ENCODE measurements at regions not wholly inside any gene's neighbourhood (a gene's known extent, or its start where the extent isn't known, plus 50 kb on each side); places are given as distances from the start of the nearest gene placed in this dataset.

- TF ChIP-seq, protein P1, sequence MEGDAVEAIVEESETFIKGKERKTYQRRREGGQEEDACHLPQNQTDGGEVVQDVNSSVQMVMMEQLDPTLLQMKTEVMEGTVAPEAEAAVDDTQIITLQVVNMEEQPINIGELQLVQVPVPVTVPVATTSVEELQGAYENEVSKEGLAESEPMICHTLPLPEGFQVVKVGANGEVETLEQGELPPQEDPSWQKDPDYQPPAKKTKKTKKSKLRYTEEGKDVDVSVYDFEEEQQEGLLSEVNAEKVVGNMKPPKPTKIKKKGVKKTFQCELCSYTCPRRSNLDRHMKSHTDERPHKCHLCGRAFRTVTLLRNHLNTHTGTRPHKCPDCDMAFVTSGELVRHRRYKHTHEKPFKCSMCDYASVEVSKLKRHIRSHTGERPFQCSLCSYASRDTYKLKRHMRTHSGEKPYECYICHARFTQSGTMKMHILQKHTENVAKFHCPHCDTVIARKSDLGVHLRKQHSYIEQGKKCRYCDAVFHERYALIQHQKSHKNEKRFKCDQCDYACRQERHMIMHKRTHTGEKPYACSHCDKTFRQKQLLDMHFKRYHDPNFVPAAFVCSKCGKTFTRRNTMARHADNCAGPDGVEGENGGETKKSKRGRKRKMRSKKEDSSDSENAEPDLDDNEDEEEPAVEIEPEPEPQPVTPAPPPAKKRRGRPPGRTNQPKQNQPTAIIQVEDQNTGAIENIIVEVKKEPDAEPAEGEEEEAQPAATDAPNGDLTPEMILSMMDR (IDR thresholded peaks at IDR 0.05; ENCODE audit: low read depth, low read length, missing input control), result no peak
- TF ChIP-seq SP1 (IDR thresholded peaks at IDR 0.05) (no peak), MAX (IDR thresholded peaks at IDR 0.05) (no peak), RAD21 (IDR thresholded peaks at IDR 0.05) (no peak), REST (IDR thresholded peaks at IDR 0.05) (no peak)
- TF ChIP-seq, protein P2, sequence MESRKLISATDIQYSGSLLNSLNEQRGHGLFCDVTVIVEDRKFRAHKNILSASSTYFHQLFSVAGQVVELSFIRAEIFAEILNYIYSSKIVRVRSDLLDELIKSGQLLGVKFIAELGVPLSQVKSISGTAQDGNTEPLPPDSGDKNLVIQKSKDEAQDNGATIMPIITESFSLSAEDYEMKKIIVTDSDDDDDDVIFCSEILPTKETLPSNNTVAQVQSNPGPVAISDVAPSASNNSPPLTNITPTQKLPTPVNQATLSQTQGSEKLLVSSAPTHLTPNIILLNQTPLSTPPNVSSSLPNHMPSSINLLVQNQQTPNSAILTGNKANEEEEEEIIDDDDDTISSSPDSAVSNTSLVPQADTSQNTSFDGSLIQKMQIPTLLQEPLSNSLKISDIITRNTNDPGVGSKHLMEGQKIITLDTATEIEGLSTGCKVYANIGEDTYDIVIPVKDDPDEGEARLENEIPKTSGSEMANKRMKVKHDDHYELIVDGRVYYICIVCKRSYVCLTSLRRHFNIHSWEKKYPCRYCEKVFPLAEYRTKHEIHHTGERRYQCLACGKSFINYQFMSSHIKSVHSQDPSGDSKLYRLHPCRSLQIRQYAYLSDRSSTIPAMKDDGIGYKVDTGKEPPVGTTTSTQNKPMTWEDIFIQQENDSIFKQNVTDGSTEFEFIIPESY (IDR thresholded peaks at IDR 0.05), result no peak
Measured at GRCh38 chr11:120019191-120019590, 118.7 kb downstream of the TRIM29 start.

Data from liver (tissue), 3 donors.